ENCODE measurements at regions not wholly inside any gene's neighbourhood (a gene's known extent, or its start where the extent isn't known, plus 50 kb on each side); places are given as distances from the start of the nearest gene placed in this dataset.
"Not testable (repeated sequence)": the region's sequence is repeated elsewhere in the genome, so short reads cannot be mapped to it uniquely, and the experiment has no call there.

DNA sequence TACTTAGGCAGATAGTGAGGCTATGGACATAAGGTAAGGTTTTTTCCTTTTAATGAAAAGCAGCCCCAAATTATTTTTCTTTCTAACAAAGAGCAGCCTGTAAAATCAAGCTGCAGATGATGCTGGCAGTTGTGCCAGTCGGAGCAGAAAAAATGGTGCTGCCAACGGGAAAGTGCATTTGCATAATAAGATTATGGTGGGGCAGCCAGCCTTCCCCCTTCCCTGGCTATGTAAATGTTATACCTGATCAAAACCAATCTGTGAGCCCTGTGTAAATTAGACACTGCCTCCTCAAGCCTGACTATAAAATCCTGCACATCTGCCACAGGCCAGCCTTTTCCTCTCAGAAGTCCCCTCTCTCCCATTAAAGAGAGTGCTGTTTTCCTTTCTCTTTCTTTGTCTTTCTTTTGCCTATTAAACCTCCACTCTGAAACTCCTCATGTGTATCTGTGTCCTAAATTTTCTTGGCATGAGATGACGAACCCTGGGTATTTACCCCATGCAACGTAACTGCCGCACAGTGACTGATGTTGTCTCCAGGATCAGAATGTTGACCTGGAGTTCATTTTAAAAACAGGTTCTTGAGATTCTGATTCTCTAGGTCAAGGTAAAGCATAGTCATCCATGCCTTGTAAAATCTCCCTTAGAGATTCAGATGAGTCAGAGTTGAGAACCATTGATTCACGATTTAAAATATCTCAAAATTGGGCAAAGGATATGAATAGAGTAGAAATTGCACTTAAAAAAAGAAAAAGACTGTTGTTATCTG lies 167.3 kb upstream of the C1GALT1 start:
- no peak for FAIRE-seq
- no peak for ATAC-seq
- TF ChIP-seq, protein P1, sequence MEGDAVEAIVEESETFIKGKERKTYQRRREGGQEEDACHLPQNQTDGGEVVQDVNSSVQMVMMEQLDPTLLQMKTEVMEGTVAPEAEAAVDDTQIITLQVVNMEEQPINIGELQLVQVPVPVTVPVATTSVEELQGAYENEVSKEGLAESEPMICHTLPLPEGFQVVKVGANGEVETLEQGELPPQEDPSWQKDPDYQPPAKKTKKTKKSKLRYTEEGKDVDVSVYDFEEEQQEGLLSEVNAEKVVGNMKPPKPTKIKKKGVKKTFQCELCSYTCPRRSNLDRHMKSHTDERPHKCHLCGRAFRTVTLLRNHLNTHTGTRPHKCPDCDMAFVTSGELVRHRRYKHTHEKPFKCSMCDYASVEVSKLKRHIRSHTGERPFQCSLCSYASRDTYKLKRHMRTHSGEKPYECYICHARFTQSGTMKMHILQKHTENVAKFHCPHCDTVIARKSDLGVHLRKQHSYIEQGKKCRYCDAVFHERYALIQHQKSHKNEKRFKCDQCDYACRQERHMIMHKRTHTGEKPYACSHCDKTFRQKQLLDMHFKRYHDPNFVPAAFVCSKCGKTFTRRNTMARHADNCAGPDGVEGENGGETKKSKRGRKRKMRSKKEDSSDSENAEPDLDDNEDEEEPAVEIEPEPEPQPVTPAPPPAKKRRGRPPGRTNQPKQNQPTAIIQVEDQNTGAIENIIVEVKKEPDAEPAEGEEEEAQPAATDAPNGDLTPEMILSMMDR (IDR thresholded peaks at IDR 0.05): no peak
- Histone ChIP-seq H3K36me3 (no peaks in the 10 kb centered on the region), H3K4me1 (no peaks in the 10 kb centered on the region), H3K27me3 (no peaks in the 10 kb centered on the region), H3K4me3 (no peak overlapping the region), H3K27ac (no peak overlapping the region), H3K9me3 (no peaks in the 10 kb centered on the region)
- intact Hi-C loops (cut with DNase I): no loop called here
- DNase-seq: no peak
- WGBS, 2 donors: 62 to 66% methylated on average over 6 of the region's 6 CpGs

- Histone ChIP-seq H3K9me3 (no peaks in the 10 kb centered on the region), H3K4me1 (no peaks in the 10 kb centered on the region), H3K27me3 (no peaks in the 10 kb centered on the region), H3K4me3 (no peak overlapping the region), H3K27ac (no peak overlapping the region), H3K36me3 (no peaks in the 10 kb centered on the region)
- no peak for DNase-seq
- no peak for FAIRE-seq
- intact Hi-C loops (cut with DNase I): no loop called here
- TF ChIP-seq, protein P1 (IDR thresholded peaks at IDR 0.05): no peak
- no peak for ATAC-seq
- WGBS, 2 donors: 72 to 80% methylated on average over 4 of the region's 4 CpGs
Measured at GRCh38 chr7:7017707-7018280, 164.6 kb upstream of the C1GALT1 start.

GRCh38 chr7:7018290-7018689 lies 164.1 kb upstream of the C1GALT1 start:
- intact Hi-C loops (cut with DNase I): no loop called here
- no peaks in the 10 kb centered on the region for H3K36me3 ChIP-seq
- no peaks in the 10 kb centered on the region for H3K9me3 ChIP-seq
- no peaks in the 10 kb centered on the region for H3K27me3 ChIP-seq
- FAIRE-seq: no peak
- H3K27ac ChIP-seq: no peak overlapping the region
- no peak overlapping the region for H3K4me3 ChIP-seq
- no peak for ATAC-seq
- no peak for DNase-seq
- WGBS, 2 donors: 79 to 97% methylated on average over 1 of the region's 1 CpG
- no peaks in the 10 kb centered on the region for H3K4me1 ChIP-seq
- TF ChIP-seq, protein P1 (IDR thresholded peaks at IDR 0.05): no peak

- Histone ChIP-seq H3K27ac (no peak overlapping the region), H3K9me3 (no peaks in the 10 kb centered on the region), H3K27me3 (no peaks in the 10 kb centered on the region), H3K4me3 (no peak overlapping the region), H3K36me3 (no peaks in the 10 kb centered on the region), H3K4me1 (no peaks in the 10 kb centered on the region)
- ATAC-seq (no peak), FAIRE-seq (no peak), DNase-seq (no peak)
- TF ChIP-seq, protein P1 (IDR thresholded peaks at IDR 0.05): no peak
- WGBS, 2 donors: 93 to 95% methylated on average over 4 of the region's 4 CpGs
- intact Hi-C loops (cut with DNase I): no loop called here
Measured at GRCh38 chr7:7032221-7032620, 150.1 kb upstream of the C1GALT1 start.

GRCh38 chr7:7035851-7036250 lies 146.5 kb upstream of the C1GALT1 start:
- Histone ChIP-seq H3K4me1 (no peaks in the 10 kb centered on the region), H3K27me3 (no peaks in the 10 kb centered on the region), H3K9me3 (no peaks in the 10 kb centered on the region), H3K4me3 (no peak overlapping the region), H3K36me3 (no peaks in the 10 kb centered on the region), H3K27ac (no peak overlapping the region)
- 91 to 100% methylated on average over 1 of the region's 1 CpG for WGBS, 2 donors
- ATAC-seq (no peak), DNase-seq (no peak), FAIRE-seq (no peak)
- TF ChIP-seq, protein P1 (IDR thresholded peaks at IDR 0.05): no peak
- intact Hi-C loops (cut with DNase I): no loop called here

GRCh38 chr7:7042286-7042893 lies 140.0 kb upstream of the C1GALT1 start:
- not testable (repeated sequence) for H3K9me3 ChIP-seq, H3K27me3 ChIP-seq

More at GRCh38 chr7:7042286-7042893, 140.0 kb upstream of the C1GALT1 start:
- ATAC-seq; FAIRE-seq; DNase-seq; H3K4me3 ChIP-seq; intact Hi-C loops (cut with DNase I); H3K27ac ChIP-seq; H3K4me1 ChIP-seq; H3K36me3 ChIP-seq: not testable (repeated sequence)
- 52 to 59% methylated on average over 7 of the region's 7 CpGs for WGBS, 2 donors
